NCI-H226 (cell line): ENCODE measurements at regions not wholly inside any gene's neighbourhood (a gene's known extent, or its start where the extent isn't known, plus 50 kb on each side); places are given as distances from the start of the nearest gene placed in this dataset.

ENCODE experiments used
- DNase-seq: peaks from one replicate; pipeline ENCODE4 v3.0.0-alpha.2; 2015

DNA sequence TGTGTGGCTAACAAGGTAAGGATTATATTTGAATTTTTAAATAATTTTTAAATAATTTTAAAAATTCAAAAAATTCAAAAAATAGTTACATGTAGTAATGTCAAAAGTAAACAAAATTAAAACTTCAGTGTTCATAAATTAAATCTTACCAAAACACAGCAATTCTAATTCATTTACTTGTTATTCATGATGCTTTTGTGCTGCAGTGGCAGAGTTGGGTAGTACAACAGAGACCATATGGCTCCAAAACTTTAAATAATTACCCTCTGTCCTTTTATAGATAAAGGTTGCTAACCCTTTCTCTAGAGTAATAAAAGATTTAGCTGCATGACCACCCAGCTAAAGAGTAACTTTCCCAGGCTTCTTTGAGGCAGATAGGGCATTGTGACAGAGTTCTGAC is 1355.6 kb downstream of the FSTL5 start:
- DNase-seq, result no peak

DNA sequence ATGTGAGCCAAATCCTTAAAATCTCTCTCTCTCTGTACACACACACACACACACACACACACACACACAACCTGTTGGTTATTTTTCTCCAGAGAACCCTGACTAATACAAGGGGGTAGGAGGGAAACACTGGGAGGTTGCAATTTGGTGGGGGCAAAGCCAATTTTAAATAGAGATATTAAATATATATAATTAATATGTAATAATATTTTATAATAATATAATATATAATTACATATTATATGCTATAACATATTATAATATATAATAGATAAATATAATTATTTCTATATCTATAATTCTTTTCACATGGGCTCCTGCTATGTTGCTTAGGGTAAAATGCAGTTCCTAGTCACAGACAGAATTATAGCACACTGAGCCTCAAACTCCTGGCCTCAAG is 1354.2 kb downstream of the FSTL5 start:
- no peak for DNase-seq

DNA sequence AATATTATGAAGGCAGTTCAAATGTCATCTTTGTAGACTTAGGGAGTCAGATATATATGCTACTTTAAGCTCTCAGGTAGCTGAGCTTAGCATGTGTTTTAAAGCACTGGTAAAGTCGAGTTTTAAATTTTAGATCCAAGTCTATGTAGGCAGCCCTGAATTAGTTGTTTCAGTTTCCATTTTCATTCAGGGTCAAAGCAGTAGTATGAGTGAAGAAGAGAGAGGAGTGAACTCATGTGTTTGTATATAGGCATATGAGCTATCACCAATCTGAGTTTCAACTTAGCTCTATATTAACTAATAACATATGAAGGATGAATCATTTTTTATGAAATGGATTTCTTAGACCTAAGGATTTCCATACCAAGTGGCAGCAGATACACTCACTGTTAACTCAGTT is 1353.4 kb downstream of the FSTL5 start:
- DNase-seq, result no peak

DNA sequence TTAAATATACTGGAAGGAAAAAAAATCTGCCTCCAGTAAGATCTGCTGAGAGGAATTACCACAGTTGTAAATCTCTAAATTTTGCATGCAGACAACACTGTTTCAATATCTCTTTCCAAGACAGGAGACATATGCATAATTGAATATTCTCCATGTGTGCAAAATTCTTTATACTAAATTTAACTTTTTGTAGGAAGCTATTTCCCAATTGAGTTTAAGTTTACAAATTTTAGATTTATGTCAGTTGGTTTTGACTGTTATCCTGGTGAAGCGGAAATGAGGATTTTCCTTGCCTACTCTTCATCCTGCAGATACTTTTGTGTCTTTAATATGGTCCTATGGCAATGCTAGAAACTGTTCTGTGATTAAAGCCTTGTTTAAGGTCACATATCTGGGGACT is 1352.9 kb downstream of the FSTL5 start:
- DNase-seq, result no peak

DNA sequence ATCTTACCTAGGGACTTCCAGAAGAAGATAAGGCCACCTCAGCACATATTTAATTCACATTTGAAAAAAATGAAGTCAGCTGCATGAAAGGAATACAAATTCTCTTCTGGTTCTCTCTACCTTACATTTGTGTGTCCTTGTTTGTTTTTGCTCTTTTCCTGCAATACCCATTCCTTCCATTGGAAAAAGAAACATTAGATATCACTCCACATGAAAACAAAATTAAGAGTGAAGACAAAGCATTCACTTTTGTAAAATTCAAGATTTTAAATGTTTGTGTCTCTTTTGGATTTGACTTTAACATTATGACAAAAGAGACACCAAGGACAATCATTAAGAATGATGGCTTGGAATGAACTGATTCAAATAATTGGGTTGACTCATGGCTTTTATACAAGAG is 1351.8 kb downstream of the FSTL5 start:
- no peak for DNase-seq

DNA sequence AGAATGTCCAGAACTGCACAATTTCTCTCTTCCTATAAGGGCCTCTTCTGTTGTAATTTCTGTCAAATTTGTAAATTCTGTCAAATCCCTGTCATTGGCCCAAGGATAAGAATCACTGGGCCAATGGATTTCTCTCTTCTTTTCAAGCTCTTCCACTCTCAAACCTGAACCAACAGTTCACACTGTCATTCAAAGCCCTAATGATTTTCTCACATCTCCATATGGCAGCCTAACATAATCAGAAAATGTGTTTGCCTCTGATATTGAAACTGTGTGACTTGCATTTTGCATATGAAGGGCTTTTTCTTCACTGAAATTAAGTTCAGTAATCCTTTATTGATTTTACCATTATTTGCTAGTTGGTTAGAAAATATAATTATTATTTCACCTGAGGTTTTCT is 1349.1 kb downstream of the FSTL5 start:
- DNase-seq, result no peak

DNA sequence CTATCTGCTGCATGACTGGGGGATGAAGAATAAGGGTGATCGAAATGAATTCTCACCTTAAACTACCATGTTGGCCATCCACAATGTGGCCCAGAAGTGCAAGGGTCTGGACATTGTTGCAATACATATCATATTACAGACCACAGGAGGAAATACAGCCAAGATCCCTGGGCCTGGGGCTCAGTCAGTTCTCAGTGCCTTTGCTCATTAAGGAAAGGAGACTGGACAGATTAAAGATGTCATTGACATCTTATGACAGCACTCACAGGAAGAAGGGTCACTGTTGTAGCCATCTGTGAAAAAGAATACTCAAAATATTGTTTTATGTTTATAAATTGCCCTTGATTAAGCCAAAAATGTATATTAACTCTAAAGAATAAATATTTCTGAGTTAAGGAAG is 1345.2 kb downstream of the FSTL5 start:
- no peak for DNase-seq

DNA sequence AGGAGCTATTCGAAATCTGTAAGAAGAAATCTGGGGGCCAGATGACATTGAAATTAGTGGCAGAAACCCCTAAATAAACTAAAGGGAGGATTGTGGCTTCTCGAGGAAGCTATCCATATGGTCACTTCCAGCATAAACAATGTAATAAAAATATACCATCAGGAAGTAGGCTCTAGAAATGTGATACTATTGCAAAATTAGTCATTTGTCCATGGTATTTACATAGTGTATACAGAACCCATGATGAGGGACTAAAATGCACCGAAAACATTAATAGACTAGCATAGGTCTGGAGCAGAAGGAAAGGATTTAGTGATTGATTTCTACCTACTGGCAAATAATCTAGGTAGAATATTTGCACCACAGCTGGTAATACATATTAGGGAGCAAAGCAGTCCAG is 1344.0 kb downstream of the FSTL5 start:
- DNase-seq, result no peak

DNA sequence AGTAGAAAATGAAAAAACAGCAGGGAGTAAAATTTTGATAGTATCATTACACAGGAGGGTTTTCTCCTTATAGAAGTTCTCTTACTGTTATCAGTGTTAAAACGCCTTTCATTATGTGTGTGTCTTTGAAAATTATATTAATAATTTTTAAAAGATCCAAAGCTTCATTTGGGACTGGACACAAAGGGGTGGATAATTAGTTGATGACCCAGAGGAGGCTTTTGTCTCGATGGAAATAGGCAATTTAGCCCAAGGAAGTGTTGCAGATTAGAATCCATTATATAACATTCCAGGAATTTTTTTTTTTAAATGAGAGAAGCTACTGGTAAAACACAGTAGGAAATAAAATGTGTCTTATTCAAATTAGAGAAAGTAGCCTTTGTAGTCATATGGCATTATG is 1339.3 kb downstream of the FSTL5 start:
- DNase-seq, result no peak

DNA sequence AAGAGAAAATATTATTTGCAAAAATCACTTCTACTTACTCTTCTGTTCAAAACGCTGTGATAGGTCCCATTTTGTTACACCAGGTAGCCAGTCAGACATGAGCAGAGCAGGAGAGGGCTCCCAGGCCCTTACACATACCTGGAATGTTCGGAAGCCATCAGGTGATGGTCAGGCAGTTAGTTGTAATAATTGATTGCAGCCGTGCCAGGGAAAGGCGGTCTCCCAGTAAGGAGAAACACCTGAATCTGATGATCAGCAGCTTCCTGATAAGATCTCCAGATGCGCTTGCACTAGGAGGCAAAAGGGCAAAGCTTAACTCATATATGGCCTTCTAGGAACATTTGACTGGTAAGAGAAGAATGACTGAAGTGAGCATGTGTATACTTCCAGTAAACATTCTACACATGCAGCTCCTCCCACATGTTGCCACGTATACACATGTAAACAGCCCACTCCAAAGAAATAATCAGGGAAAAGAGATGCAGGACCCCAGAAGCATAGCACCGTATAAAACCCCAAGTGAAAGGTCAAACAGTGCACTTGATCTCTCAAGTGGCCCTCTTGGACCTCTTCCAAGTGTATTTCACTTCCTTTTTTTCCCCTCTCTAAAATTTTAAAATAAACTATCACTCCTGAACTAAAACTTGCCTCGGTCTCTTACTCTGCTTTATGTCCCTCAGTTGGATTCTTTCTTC is 1338.0 kb downstream of the FSTL5 start:
- no peak for DNase-seq

DNA sequence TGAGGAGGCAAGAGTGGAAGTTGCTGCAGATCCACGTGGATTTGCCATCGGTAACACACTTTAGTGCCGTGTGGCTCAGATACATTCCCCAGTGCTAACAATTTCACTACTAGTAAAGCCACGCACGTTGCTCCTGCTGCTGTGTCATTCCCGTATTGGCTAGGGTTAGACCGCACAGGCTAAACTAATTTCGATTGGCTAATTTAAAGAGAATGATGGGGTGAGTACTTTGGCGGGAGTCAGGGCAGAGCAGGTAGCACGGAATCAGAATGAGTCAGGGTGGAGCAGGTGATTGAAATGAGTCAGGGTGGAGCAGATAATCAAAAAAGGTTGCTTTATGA is 1337.5 kb downstream of the FSTL5 start:
- no peak for DNase-seq

DNA sequence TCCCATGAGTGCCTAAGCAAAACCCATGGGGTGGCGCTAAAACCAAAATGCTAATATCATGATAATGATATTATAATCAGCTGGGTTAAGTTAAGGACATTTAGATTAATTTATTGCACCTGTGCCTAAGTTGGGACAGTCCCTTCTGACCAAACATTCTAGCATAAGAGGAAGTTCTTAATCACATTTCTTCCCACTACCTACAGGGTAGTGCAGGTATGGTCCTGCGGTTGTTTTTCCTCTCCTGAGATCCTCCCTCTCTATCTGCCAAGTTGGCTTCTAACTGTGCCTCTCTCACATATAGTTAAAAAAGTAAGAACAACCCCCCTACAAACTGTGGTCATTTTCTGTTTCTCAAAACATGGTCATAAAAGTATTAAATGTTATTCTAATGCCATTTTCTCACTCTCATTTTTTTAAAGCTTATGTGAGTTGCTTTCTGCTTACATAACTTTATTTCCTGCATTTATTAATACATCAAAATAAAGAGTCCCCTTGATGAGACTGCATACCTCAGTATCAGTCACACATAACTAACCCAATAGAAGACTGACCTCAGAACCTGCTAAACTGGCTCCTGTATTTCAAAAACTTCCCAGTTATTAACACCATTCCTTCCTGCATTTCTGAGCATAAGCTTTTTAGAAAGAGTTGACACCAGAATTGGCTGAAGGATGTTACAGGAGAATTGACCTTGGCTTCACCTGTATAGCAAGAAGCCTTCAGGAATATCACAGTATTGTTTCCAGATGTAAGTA is 1332.5 kb downstream of the FSTL5 start:
- DNase-seq, result no peak

DNA sequence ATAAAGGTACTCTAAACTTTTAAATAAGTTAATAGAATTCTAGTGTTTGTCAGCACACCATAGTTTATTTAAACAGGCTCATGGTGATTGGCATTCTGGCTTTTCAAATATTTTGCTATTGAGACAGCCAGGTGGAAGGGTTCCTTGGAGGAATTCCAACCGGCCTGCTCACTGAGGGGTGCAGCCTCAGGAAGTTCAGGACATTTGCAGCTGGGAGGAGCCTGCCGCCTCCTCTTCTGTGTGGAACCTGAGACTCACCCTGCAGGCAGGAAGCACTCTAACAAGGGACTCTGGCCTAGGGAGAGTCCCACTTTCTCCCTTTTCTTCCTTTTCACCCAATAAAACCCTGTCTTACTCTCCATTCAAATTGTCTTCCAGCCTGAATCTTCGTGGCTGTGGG is 1328.0 kb downstream of the FSTL5 start:
- no peak for DNase-seq

DNA sequence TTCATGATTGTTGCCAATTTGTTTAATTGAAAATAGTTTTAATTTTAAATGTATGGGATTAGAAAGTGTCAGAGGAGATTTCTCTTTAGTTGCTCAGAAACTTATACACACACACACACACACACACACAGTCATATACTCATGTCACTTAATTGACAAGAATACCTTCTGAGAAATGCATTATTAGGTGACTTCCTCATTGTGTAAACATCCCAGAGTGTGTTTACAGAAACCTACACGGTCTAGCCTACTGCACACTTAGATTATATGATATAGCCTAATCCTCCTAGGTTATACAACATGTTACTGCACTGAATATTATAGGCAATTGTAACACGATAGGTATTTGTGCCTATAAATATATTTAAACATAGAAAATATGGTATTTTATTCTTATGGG is 1327.4 kb downstream of the FSTL5 start:
- no peak for DNase-seq

DNA sequence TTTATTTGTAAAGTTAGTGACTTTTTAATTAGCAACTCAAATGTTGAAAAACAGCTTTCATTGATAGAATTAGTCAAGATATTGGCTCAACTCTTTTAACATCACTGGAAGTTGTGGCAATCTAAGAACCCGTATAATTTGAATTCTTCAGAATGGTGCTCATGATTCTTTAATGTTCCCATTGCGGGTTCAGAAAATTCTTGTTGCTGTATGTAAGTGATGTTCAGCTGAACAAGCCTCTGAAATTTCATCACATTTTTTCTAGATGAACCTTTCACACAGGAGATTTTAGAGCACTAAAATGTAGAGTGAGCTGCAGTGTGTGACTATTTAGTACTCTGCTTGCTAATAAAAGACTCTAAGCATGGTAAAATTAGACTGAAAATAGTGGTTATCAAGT is 1317.7 kb downstream of the FSTL5 start:
- DNase-seq, result no peak

DNA sequence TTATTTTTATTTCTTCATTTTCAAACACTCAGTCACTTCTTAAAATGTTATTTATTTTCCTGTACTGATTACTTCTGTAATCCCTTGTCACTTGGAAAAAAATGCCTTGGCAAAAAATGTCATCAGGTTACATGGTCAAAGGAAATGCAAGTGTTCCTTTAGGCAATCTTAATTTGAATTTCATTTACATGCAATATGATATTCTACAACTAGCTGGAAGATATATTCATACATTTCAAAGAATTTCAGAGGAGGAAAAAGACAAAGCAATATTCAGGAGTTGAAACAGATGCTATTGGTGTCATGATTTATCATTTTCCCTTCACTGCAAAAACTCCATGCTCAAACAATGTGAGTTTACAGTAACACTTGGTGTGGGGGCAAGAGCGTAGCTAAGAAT is 1316.6 kb downstream of the FSTL5 start:
- no peak for DNase-seq

DNA sequence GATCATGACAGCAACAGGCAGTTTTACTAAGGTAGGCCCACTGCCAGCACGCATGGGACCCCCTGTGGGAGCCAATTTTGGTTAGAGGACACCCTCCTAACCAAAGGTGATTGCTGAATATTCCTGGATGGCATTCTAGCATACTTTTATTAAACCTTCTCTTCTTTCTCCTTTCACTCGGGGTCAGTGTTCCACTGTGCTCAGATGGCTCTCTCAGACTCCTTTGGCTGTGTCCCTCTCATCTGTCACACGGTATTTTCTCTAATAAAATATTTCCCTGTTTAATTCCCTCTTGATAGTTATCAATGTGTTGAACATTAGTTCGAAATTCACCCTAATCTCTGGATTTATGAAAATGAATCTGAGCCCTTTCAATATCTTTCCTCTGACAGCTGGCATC is 1315.3 kb downstream of the FSTL5 start:
- no peak for DNase-seq

DNA sequence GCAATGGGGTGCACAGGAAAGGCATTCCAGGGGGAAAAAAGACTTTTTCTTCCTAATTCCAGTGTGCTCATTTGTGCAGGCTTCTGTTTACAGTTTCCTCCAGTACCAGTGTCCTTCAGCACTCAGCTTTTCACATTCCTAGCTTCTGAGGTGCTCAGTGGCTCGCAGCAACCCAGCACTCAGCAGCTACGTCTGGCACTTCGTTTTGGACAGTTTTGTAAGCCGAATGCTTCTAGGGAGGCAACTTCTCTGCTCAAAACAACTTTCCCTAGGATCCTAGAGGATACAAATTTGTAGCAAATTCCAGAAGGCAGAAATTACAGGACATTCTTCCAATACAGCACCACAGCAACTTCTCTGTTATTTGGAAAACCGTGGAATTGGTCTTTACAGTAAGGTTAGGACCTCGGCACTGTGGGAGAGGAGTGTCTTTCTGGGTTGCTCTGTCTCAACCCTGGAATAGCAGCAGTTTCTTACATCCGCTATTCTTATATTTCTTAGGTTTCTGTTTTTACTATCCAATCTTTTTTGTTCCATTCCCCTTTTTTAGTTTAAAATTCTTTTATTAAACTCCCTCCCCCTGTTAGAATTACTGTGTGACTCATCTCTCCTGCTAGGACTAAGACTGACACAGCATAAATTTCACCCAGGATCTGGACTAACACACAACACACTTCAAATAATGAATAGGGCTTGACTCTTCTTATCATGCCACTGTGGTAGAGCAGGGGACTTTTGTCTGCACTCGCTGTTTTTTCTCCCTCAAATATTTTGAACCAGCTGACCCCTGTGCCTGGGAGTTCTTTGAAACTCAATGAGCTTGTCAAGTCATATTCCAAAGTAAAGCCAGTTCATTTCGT is 1314.7 kb downstream of the FSTL5 start:
- no peak for DNase-seq

DNA sequence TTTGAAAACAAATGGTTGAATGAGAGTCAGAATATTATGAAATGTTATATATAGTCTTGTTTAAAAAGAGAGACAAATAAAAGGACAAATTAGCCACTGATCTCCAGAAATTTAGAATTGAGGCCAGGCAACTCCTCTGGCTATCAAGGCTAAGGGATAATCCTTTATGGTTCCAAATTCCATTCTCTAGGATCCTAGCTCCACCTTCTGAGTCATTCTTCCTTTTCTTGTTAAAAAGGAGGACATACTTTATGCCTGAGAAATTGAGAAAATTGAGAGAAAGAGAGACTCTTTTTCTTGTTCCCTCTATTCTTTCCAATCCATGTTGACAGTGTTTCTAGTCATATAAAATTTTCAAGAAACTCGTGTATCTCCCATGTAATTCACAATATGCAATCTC is 1299.5 kb downstream of the FSTL5 start:
- DNase-seq, result no peak

DNA sequence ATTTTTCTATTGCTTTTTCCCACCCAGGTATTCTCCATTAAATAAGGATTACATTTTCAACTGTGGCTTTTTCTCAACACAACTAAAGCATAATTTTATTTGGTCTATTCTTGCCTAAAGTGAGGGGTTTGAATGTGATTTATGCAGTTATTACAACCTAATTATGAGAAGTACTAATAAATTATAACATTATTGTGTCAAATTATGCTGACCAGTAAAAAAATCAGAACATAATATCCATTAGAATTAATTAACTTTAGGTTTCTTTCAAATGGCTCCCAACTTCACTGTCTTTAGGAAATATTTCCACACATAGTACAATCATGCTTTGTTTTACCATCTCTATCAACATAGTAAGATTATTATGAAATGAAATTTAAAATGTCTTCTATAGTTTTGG is 1293.9 kb downstream of the FSTL5 start:
- DNase-seq, result no peak

DNA sequence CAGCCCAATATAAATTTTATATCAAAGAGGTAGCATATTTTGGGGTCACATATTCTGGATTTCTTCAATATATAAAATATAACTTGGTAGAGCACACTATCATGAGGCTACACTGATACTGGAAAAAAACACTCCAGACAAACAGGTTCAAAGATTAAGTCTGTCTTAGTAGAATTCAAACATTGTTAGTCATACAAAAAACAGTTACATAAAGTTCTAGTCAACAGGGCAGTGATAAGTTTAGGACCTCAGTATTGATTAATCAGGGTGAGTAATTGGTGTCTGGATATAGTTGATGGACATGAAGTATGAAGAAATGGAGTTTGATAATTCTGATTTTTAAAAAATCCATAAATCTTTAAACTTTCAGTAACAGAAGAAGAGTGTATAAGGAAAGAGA is 1291.3 kb downstream of the FSTL5 start:
- no peak for DNase-seq

DNA sequence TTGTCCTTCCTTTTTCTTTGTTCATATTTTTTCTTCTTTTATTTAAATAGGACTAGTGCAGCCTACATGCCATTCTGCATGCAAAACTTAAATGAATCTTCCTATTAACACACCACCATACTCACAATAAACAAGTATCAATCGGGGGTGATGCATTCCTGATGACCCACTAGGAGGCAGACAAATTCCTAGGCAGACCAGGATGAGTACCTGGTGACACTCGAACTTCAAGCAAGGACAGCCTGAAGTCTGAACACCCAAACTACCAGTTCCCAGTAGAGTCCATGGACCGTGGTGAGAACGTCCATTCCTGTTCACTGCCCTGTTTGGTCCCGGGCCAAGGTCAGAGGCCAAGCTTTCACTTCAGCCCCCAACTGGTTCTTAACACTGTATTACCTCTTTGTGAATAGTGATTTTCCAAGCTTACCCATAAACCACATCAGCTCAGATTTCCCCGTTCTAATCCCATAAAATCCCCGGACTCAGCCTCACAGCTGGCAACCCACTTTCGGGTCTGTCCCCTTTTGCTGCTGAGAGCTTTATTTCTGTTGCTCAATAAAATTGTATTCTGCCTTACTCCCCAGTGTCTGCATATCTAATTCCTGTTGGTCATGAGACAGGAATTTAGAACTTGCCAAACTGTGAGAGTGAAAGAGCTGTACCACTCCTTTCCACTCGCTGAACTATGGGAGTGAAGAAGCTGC is 1286.6 kb downstream of the FSTL5 start:
- DNase-seq, result no peak

DNA sequence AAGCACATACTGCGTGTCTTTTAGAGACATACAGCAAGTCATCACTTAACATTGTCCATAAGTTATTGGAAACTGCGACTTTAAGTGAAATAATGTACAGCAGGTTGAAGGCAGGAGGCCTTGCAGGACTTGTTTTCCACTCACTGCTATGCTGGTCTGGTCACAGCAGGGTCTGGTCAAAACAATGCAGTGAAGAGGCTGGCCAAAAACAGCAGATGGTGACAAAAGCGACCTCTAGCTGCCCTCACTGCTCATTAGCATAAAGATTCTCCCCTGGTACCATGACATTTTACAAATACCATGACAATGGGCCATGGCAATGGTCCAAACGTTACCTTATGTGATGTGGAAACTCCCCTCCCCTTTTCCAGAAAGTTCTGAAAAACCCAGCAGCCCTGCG is 1283.6 kb downstream of the FSTL5 start:
- DNase-seq, result no peak
